K562 (cell line): ENCODE measurements at regions not wholly inside any gene's neighbourhood (a gene's known extent, or its start where the extent isn't known, plus 50 kb on each side); places are given as distances from the start of the nearest gene placed in this dataset.

ENCODE experiments used
- ATAC-seq: fragments of 200-7000 bp; cut with Tn5 transposase; 3 replicates; pipeline ENCODE4 v1.9.1; 2020; ENCODE audit warnings: moderate library complexity
- BruUV-seq: library from RNA; stranded (reverse); fragments of 400-500 nt; replicated peaks from 2 replicates; lab custom pipeline; 2021; lab: Mats Ljungman, UMichigan
- CTCF ChIA-PET: fragments of 300-600 bp; formaldehyde crosslinking; extraction: SDS; loops from one replicate; lab custom pipeline; 2021; ENCODE audit warnings: low intra/inter-chr PET ratio; lab: Yijun Ruan, JAX
- POLR2A ChIA-PET: fragments of 300-600, 350-650 bp; sonication (Branson Sonifier 250); formaldehyde crosslinking; extraction: SDS; loops from one replicate; lab custom pipeline; 2021; ENCODE audit warnings: antibody characterized with exemption, inconsistent platforms; lab: Yijun Ruan, JAX
- DNase-seq, 4 experiments: peaks; one replicate each; pipeline versions ENCODE4 v3.0.0 to v3.0.0-alpha.2; 2011 to 2018; ENCODE audit warnings: low spot score in 3 of 4, mixed read lengths in 3 of 4; ENCODE audit errors: extremely low read depth in 1 of 4
- FAIRE-seq: peaks from 2 replicates; lab custom pipeline; 2011; peaks lifted over from hg19 to GRCh38; lab: Jason Lieb, UNC
- H2AFZ ChIP-seq: 2 replicates; pipeline ENCODE4 v1.6.0; 2011; ENCODE audit warnings: low read depth, low read length, control low read depth, inconsistent platforms
- H3K27ac ChIP-seq: fragments of 200-600 bp; 3 replicates; pipeline ENCODE4 v1.8.0; 2011; ENCODE audit warnings: low read depth, mild to moderate bottlenecking, control low read depth, inconsistent platforms, low read length, moderate library complexity, mixed read lengths; ENCODE audit errors: extremely low read depth
- H3K27me3 ChIP-seq, 2 experiments: fragments of 300-600 bp in 1 of 2; 2 replicates in 1 of 2; 3 replicates in 1 of 2; pipeline versions ENCODE4 v1.6.0 to v1.8.0; 2011; ENCODE audit warnings: inconsistent platforms in 2 of 2, low read length in 2 of 2, mild to moderate bottlenecking in 1 of 2, mixed read lengths in 1 of 2, moderate library complexity in 1 of 2; ENCODE audit not compliant: control insufficient read depth in 2 of 2, insufficient read depth in 2 of 2
- H3K36me3 ChIP-seq: fragments of 300-600 bp; 3 replicates; pipeline ENCODE4 v1.8.0; 2011; ENCODE audit warnings: mild to moderate bottlenecking, low read length, inconsistent platforms; ENCODE audit not compliant: control insufficient read depth, insufficient read depth
- H3K4me1 ChIP-seq, 2 experiments: fragments of 200-600 bp in 1 of 2; replicated peaks in 1 of 2; 2 replicates in 1 of 2; 3 replicates in 1 of 2; pipeline versions ENCODE4 v1.5.1 to v1.8.0; 2011; ENCODE audit warnings: inconsistent platforms in 2 of 2, low read length in 2 of 2, mild to moderate bottlenecking in 1 of 2, mixed read lengths in 1 of 2, moderate library complexity in 1 of 2; ENCODE audit not compliant: control insufficient read depth in 2 of 2, insufficient read depth in 2 of 2
- H3K4me2 ChIP-seq: 2 replicates; pipeline ENCODE4 v1.6.1; 2011; ENCODE audit warnings: low read length, control low read depth, inconsistent platforms, mixed read lengths; ENCODE audit not compliant: insufficient read depth
- H3K4me3 ChIP-seq: fragments of 200-600 bp; sonication (generic), shearing (Covaris generic); 2 replicates; pipeline ENCODE4 v1.5.1; 2016; ENCODE audit warnings: control low read depth, inconsistent platforms
- H3K79me2 ChIP-seq: fragments of 200-600 bp; 3 replicates; pipeline ENCODE4 v1.8.0; 2011; ENCODE audit warnings: low read length, inconsistent platforms; ENCODE audit not compliant: control insufficient read depth, insufficient read depth
- H3K9ac ChIP-seq, 2 experiments: 2 replicates each; pipeline versions ENCODE4 v1.6.0 to v1.6.1; 2011; ENCODE audit warnings: low read depth in 2 of 2, low read length in 2 of 2, control low read depth in 1 of 2, inconsistent platforms in 1 of 2, mild to moderate bottlenecking in 1 of 2, mixed read lengths in 1 of 2; ENCODE audit not compliant: insufficient read depth in 1 of 2
- H3K9me1 ChIP-seq: one replicate; pipeline ENCODE4 v1.6.0; 2011; ENCODE audit warnings: inconsistent platforms, mild to moderate bottlenecking, low read length, moderate library complexity; ENCODE audit not compliant: control insufficient read depth, insufficient read depth
- H3K9me3 ChIP-seq: replicated peaks from 2 replicates; pipeline ENCODE4 v1.5.1; 2011; ENCODE audit warnings: low read depth, low read length, inconsistent platforms; ENCODE audit not compliant: control insufficient read depth, insufficient read depth
- H4K20me1 ChIP-seq: replicated peaks from 2 replicates; pipeline ENCODE4 v1.6.1; 2011; ENCODE audit warnings: low read length, inconsistent platforms, mixed read lengths; ENCODE audit not compliant: control insufficient read depth, insufficient read depth
- ATF4 ChIP-seq: fragments of 450-650 bp; formaldehyde crosslinking; IDR thresholded peaks from 2 replicates; pipeline ENCODE4 v1.4.0; 2022; ENCODE audit warnings: mild to moderate bottlenecking, moderate library complexity
- BACH1 ChIP-seq: fragments of 200-800 bp; sonication (Bioruptor generic); IDR thresholded peaks from 2 replicates; pipeline ENCODE4 v1.6.1; 2016; ENCODE audit warnings: missing genetic modification characterization, missing compliant biosample characterization
- CTCF ChIP-seq, 3 experiments: IDR thresholded peaks in 2 of 3; conservative IDR thresholded peaks in 1 of 3; 2 replicates each; pipeline ENCODE4 v1.5.1; 2011 to 2012; ENCODE audit warnings: low read length in 3 of 3, mild to moderate bottlenecking in 3 of 3, control low read depth in 2 of 3, improper control_type of control experiment in 1 of 3, inconsistent platforms in 1 of 3, low read depth in 1 of 3, mixed read lengths in 1 of 3, moderate library complexity in 1 of 3; ENCODE audit not compliant: insufficient read depth in 2 of 3
- E2F5 ChIP-seq: sonication (generic); formaldehyde crosslinking; IDR thresholded peaks from 2 replicates; pipeline ENCODE4 v1.8.0; 2022; ENCODE audit warnings: mild to moderate bottlenecking, missing genetic modification reagents
- ERF ChIP-seq: fragments of 450-650 bp; formaldehyde crosslinking; IDR thresholded peaks from 2 replicates; pipeline ENCODE4 v1.4.0; 2020; ENCODE audit warnings: mild to moderate bottlenecking, mixed read lengths
- IFI16 ChIP-seq: fragments of 250-450 bp; sonication (Bioruptor Pico); IDR thresholded peaks from 2 replicates; pipeline ENCODE4 v2.1.2; 2022; ENCODE audit warnings: mild to moderate bottlenecking, inconsistent platforms
- POLR2H ChIP-seq: IDR thresholded peaks from 2 replicates; pipeline ENCODE4 v1.6.1; 2016; ENCODE audit warnings: missing genetic modification characterization, low read depth, mild to moderate bottlenecking, control low read depth, missing compliant biosample characterization, moderate library complexity
- RBBP5 ChIP-seq: fragments of 200-600 bp; sonication (generic); IDR thresholded peaks from 2 replicates; pipeline ENCODE4 v1.6.1; 2012; ENCODE audit warnings: borderline replicate concordance, mild to moderate bottlenecking, low read length, control low read depth, inconsistent platforms; ENCODE audit not compliant: insufficient read depth, poor library complexity, severe bottlenecking
- RNF219 ChIP-seq: fragments of 250-450 bp; sonication (Bioruptor Pico); IDR thresholded peaks from 2 replicates; pipeline ENCODE4 v1.5.0; 2022; ENCODE audit warnings: mild to moderate bottlenecking
- RUNX1 ChIP-seq: sonication (generic); IDR thresholded peaks from 2 replicates; pipeline ENCODE4 v1.6.1; 2016; ENCODE audit warnings: antibody characterized with exemption, low read depth
- SMAD4 ChIP-seq: fragments of 250-450 bp; sonication (Bioruptor Pico); conservative IDR thresholded peaks from 2 replicates; pipeline ENCODE4 v1.8.0; 2021; ENCODE audit warnings: inconsistent platforms, mild to moderate bottlenecking, moderate library complexity
- SNIP1 ChIP-seq: fragments of 450-650 bp; IDR thresholded peaks from 2 replicates; pipeline ENCODE4 v1.7.1; 2017; ENCODE audit warnings: low read depth, mild to moderate bottlenecking
- TEAD1 ChIP-seq, 2 experiments: fragments of 450-650 bp in 1 of 2; sonication (generic) in 1 of 2; formaldehyde crosslinking; IDR thresholded peaks; 2 replicates each; pipeline versions ENCODE4 v1.4.0 to v1.8.0; 2020 to 2022; ENCODE audit warnings: mild to moderate bottlenecking in 2 of 2, missing genetic modification reagents in 1 of 2
- ZNF584 ChIP-seq: fragments of 200-800 bp; sonication (Bioruptor generic); IDR thresholded peaks from 2 replicates; pipeline ENCODE4 v1.6.1; 2016; ENCODE audit warnings: low read depth, mild to moderate bottlenecking, missing genetic modification characterization, missing compliant biosample characterization
- ZNF766 ChIP-seq: fragments of 200-800 bp; sonication (Bioruptor generic); conservative IDR thresholded peaks from 2 replicates; pipeline ENCODE4 v1.6.1; 2016; ENCODE audit warnings: missing genetic modification characterization, missing compliant biosample characterization
- WGBS: fragments of 100-300 bp; shearing (Covaris generic); methylation state at CpG from one replicate; pipeline ENCODE4 v1.1.6; 2016; ENCODE audit warnings: low coverage, mixed read lengths; ENCODE audit not compliant: insufficient coverage; ENCODE audit errors: missing lambda C conversion rate; 5-methylcytosine and 5-hydroxymethylcytosine counted together
- in situ Hi-C: fragments of 300-500 bp; cut with MboI; formaldehyde crosslinking; loops from 4 replicates; pipeline ENCODE4 v1.15.0; 2018; ENCODE audit warnings: inconsistent platforms, mixed read lengths
- intact Hi-C: fragments of 100-400 bp; cut with micrococcal nuclease; formaldehyde crosslinking; loops from 2 replicates; pipeline ENCODE4 v1.14.2; 2022

- Histone ChIP-seq H3K27ac (no peak overlapping the region), H3K4me2 (no peak overlapping the region), H4K20me1 (no peaks in the 10 kb centered on the region), H3K9me1 (no peaks in the 10 kb centered on the region), H3K9me3 (no peaks in the 10 kb centered on the region), H3K27me3 (no peaks in the 10 kb centered on the region), H2AFZ (no peak overlapping the region), H3K9ac (no peak overlapping the region), H3K4me1 (peaks cover 2 to 31% of the 10 kb centered on the region in 2 experiments; a peak in 4 of 5 replicates), H3K79me2 (no peaks in the 10 kb centered on the region), H3K4me3 (no peak overlapping the region), H3K36me3 (no peaks in the 10 kb centered on the region)
- intact Hi-C loops: loop anchor here (5.0 kb wide), 1 partner anchor 72 kb away; no protein-coding TSS in a partner anchor
- BruUV-seq: no TSS peak
- ATAC-seq: no peak
- POLR2A ChIA-PET: interaction anchor here (1.2 to 2.6 kb wide), 4 partner anchors 11 to 53 kb away, joined by 3 to 7 read pairs (median 4); no protein-coding TSS in a partner anchor
- CTCF ChIA-PET: no interaction called here
- in situ Hi-C loops: no loop called here
- 57% methylated on average over 3 of the region's 3 CpGs for WGBS
- DNase-seq: no peak
- FAIRE-seq: no peak
- no peak for TF ChIP-seq CTCF (IDR thresholded peaks at IDR 0.05 in 2 of 3, conservative IDR thresholded peaks at IDR 0.05 in 1 of 3; ENCODE audit: insufficient read depth in 2 of 3, low read depth in 1 of 3, low read length in 3 of 3)
- peak; percentile 55; the same call in 1 of the 2 replicates for TF ChIP-seq POLR2H (tag)
- TF ChIP-seq RBBP5: no peak
- no peak for TF ChIP-seq RUNX1
- TF ChIP-seq ZNF584 (CRISPR knock-in tag): no peak; the same call in 1 of the 2 replicates
- TF ChIP-seq SMAD4 (CRISPR knock-in tag): no peak
- no peak for TF ChIP-seq TEAD1 (CRISPR knock-in tag; IDR thresholded peaks at IDR 0.05)
- TF ChIP-seq ATF4 (CRISPR knock-in tag): 0 out of 2 replicates have a peak, but pooled peaks have one; percentile 42
- TF ChIP-seq RNF219 (CRISPR knock-in tag): no peak
- no peak for TF ChIP-seq E2F5
- no peak for TF ChIP-seq ERF (CRISPR knock-in tag)
- TF ChIP-seq BACH1 (tag): peak; percentile 29; the same call in 1 of the 2 replicates
- no peak for TF ChIP-seq IFI16 (CRISPR knock-in tag)
- TF ChIP-seq SNIP1: no peak
- 0 out of 2 replicates have a peak, but pooled peaks have one; percentile 3 for TF ChIP-seq ZNF766
Measured at GRCh38 chr10:21095494-21096055, 198.5 kb upstream of the NEBL start.
